Ishikawa (cell line): ENCODE measurements at regions not wholly inside any gene's neighbourhood (a gene's known extent, or its start where the extent isn't known, plus 50 kb on each side); places are given as distances from the start of the nearest gene placed in this dataset.

Source experiments
- TCF12 ChIP-seq: IDR thresholded peaks from 2 replicates; pipeline ENCODE4 v1.6.1; 2012; ENCODE audit warnings: low read depth
- ZBTB7A ChIP-seq: IDR thresholded peaks from 2 replicates; pipeline ENCODE4 v1.6.1; 2012; ENCODE audit warnings: low read depth

- TF ChIP-seq ZBTB7A (no peak), TCF12 (no peak)
Measured at GRCh38 chr1:103467100-103467499, 58.4 kb upstream of the RNPC3 start.
